HFF-Myc (cell line): ENCODE measurements at regions not wholly inside any gene's neighbourhood (a gene's known extent, or its start where the extent isn't known, plus 50 kb on each side); places are given as distances from the start of the nearest gene placed in this dataset.

ENCODE experiments used
- DNase-seq: peaks from one replicate; pipeline ENCODE4 v3.0.0-alpha.2; 2011; ENCODE audit warnings: low read depth; ENCODE audit errors: extremely low read depth
- H3K4me3 ChIP-seq: replicated peaks from 2 replicates; pipeline ENCODE4 v1.5.1; 2011; ENCODE audit warnings: low read depth, mild to moderate bottlenecking, control low read depth, low read length
- TF ChIP-seq, protein P1 (sequence below): IDR thresholded peaks from 2 replicates; pipeline ENCODE4 v1.5.1; 2012; ENCODE audit warnings: mild to moderate bottlenecking, low read depth, low read length, control low read depth; ENCODE audit errors: missing control alignments

DNA sequence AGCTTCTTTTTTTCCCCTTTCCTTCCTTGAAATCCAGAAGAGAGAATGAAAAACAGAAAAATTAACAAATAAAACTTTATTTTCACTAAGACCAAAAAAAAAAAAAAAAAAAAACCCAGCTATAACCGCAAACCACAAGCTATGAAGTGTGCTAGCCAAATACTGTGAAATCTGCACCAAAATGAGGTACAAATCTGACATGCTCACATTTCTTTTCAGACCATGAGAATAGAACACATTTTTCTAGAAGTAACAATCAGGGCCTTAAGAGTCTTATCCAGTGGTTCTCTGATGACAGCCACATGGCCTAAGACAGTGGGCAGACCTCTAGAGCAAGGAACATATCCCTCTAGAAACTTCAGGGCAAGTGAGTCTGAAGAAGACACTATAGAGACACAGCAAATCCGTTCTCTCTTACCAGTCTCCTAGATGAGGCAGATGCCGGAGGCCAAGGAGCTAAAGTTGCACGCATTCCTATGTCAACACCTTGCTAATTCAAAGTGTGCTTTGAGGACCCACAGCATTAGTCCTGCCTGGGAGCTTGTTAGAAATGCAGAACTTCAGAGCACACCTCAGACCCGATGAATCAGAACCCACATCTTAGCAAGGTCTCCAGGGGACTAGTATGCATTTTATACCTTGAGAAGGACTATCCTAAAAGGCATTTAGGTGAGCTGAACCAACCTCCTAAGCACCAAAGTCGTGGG, 317.1 kb downstream of the MYCN start:
- no peak overlapping the region for H3K4me3 ChIP-seq
- no peak for DNase-seq
- TF ChIP-seq, protein P1, sequence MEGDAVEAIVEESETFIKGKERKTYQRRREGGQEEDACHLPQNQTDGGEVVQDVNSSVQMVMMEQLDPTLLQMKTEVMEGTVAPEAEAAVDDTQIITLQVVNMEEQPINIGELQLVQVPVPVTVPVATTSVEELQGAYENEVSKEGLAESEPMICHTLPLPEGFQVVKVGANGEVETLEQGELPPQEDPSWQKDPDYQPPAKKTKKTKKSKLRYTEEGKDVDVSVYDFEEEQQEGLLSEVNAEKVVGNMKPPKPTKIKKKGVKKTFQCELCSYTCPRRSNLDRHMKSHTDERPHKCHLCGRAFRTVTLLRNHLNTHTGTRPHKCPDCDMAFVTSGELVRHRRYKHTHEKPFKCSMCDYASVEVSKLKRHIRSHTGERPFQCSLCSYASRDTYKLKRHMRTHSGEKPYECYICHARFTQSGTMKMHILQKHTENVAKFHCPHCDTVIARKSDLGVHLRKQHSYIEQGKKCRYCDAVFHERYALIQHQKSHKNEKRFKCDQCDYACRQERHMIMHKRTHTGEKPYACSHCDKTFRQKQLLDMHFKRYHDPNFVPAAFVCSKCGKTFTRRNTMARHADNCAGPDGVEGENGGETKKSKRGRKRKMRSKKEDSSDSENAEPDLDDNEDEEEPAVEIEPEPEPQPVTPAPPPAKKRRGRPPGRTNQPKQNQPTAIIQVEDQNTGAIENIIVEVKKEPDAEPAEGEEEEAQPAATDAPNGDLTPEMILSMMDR = no peak

DNA sequence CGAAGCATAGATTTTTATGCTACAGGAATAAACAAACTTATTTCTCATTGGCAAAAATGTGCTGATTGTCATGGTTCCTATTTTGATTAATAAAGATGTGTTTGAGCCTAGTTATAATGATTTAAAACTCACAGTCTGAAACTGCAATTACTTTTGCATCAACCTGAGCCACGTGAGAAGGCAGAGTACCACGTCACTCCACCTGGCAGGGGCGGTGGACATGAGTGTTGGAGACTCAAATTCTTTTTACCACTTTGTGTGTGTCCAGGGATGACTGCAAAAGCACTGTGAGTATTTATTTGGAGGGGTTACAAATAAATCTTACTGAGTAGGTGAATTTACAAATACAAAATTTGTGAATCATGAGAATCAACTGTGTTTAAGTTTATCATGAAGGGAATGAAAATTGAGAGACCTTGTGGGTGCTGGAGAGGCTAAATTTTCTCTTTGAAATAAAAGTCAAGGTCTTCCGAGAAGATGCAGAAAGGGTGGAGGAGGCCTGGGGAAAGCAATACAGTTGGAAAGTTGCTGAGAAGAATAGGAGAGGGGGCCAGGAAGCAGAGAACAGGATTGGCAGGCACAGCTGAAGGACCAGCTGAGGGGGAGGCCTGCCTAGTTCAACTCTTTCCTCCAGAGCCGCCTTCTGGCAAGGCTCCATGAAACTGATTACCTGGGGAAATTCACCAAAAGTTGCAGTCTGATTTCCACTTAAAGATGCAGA, 316.4 kb downstream of the MYCN start:
- no peak overlapping the region for H3K4me3 ChIP-seq
- no peak for DNase-seq
- TF ChIP-seq, protein P1 = no peak

DNA sequence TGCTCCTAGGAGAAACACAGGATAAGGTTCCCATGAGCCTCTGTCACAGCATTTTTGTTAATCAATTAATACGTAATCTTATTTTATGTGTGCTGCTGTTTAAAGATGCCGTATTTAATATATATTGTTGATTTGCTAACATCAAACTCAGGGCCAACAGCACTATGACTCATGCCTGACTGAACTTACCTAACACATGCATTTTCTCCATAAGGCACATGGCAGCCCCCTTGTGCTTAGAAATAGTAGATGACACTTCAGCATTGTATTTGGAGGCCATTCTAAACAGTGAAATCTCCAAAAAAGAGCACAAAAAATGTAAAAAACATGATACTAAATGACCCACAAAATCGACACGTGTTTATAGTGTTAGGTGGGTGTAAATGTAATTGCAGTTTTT, 314.8 kb downstream of the MYCN start:
- no peak for DNase-seq
- no peak overlapping the region for H3K4me3 ChIP-seq
- TF ChIP-seq, protein P1 = no peak

DNA sequence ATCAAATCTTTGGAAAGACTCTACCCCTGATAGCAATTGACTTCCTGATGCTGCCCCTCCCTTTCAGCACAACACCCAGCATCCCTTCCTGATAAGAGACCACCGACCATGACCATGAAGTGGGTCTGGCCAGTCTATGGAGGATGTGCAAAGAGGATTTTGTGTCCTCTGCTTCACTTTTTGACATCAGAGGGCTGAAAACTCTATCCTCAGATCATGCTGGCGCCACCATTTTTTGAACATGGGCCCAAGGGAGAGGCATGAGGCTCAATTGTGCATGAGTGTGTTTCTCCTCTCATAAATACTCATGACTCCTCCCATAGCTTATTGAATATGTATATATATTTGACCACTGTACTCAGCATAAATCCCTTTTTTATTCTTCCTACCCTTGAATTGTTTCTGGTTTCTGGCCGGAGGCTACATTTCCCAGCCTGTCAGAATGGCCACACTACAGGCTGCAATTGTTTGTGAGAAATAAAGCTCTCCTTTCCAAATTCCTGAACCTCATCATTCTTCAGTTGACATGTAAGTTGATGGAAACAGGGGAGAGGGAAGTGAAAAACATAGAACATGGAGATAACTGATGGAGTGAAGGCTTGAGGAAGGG, 314.1 kb downstream of the MYCN start:
- TF ChIP-seq, protein P1 = no peak
- no peak for DNase-seq

DNA sequence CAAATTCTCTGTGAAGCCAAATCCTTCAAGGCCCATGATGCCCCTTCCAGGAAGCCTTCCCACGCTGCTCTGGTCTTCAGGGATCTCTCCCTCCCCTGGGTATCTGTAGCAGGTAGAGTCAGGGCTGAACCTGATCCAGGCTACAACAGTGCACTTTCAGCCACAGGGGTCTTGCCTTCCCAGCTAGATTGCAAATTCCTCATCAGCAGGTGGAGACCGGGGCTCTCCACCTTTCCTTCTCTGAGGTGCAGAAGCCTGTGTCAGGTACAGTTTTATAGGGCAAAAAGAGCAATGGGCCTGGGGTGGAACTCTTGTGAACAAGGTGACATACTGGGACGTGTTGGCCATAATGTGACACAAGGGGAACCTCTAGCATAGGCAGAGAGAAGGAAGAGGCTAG, 312.9 kb downstream of the MYCN start:
- TF ChIP-seq, protein P1 = no peak
- H3K4me3 ChIP-seq = no peak overlapping the region
- no peak for DNase-seq

More for the DNA sequence above, 314.1 kb downstream of the MYCN start:
- no peak overlapping the region for H3K4me3 ChIP-seq

DNA sequence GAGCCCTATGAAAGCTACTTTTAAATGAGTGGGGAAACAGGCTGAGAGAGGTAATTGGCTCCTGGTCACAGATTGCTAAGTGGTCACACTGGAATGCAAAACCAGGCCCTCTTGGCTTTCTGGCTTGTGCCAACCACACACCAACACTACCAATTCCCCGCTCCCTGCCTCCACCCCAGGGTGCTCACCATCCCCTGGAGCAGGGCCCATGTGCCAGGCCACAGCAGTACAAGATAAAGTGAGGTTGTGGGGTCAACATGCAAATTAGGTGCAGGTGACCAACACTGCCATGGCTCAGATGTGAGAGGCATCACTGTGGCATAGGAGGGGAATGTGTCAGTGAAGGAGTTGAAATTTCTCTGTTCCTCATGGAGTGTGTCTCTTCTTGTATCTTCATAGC, 312.5 kb downstream of the MYCN start:
- TF ChIP-seq, protein P1 = no peak
- no peak overlapping the region for H3K4me3 ChIP-seq
- DNase-seq = no peak
